ENCODE measurements at regions not wholly inside any gene's neighbourhood (a gene's known extent, or its start where the extent isn't known, plus 50 kb on each side); places are given as distances from the start of the nearest gene placed in this dataset.
"Not testable (repeated sequence)": the region's sequence is repeated elsewhere in the genome, so short reads cannot be mapped to it uniquely, and the experiment has no call there.

DNA sequence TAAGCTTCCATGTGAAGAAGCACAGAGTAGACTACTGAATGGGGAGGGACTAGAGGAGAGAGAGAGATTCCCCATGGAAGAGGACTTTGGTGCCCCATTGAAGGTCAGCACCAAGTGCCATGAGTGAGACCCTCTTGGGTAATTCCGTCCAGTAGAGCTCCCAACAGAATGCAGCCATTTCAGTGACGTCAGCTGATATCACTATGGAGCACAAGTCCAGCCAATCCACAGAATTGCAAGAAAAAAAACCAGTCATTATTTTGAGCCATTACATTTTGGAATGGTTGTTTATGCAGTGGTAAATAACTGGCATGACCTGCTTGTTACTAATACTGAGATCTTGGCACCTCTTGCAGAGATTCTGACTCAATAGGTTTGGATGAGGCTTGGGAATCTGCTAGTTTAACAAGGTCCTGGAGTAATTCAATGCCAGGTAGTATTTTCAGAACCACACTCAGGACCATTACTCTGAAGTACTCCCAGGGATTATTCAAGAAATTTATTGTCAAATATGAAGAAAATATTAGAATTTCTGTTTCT is 52.6 kb upstream of the SP8 start:
- DNase-seq (ENCODE audit: low read depth): no peak

DNA sequence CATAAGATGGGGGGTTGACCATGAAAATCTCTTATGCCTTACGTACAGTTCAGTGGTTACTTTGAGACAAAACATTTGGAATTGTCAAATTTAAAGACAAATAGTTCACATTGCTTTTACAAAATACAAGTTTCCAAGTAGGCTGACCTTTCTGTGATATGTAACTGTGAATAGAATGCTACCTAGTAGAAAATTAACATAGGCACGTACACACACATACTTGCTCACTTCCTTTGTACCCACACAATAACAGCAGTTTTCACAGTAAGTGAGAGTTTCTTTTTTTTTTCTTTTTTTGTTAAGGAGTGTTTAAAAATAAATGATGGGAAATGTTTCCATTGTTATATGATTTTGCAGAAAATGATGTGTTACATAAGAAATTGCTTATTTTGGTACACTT is 53.3 kb upstream of the SP8 start:
- no peak for DNase-seq (ENCODE audit: low read depth)

DNA sequence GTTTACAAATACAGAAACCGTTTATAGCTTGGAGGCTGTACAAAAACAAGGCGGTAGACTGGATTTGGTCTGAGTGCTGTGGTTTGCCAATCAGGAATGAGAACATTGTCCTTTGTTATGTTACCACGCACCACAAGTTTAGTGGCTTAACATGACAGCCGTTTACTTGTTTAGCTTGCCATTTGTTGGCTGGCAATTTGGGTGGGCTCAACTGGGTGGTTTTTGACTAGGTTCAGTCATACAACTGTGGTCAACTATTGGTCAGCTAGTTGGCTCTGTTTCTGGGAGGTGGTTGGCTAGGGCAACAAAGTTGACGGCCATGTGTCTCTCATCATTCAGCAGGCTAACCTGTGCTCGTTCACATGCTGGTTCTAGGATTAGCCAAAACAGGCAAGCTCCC is 60.1 kb upstream of the SP8 start:
- DNase-seq (ENCODE audit: low read depth): no peak

DNA sequence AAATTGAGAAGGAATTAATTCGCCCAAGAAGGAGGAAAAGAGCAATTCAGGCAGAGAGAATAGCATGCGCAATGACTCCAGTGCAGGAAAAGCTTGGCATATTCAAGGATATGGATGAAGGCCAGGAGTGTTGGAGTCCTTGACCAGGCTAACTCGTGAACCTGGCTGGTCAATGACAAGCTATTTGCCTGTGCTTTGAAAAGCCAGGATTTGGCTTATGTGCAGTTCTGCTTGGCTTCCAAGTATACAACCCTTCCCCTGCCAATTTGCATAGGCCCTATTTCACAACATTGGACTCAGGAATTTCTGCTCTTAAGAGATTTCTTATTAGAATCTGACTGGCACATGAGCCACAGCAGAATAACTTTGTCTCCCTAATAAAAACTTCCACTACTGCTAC is 72.3 kb upstream of the SP8 start:
- no peak for DNase-seq (ENCODE audit: low read depth)

GRCh38 chr7:20861468-20861867 is 74.8 kb upstream of the SP8 start:
- no peak for DNase-seq (ENCODE audit: low read depth)

GRCh38 chr7:20862554-20862953 is 75.9 kb upstream of the SP8 start:
- no peak for DNase-seq (ENCODE audit: low read depth)

DNA sequence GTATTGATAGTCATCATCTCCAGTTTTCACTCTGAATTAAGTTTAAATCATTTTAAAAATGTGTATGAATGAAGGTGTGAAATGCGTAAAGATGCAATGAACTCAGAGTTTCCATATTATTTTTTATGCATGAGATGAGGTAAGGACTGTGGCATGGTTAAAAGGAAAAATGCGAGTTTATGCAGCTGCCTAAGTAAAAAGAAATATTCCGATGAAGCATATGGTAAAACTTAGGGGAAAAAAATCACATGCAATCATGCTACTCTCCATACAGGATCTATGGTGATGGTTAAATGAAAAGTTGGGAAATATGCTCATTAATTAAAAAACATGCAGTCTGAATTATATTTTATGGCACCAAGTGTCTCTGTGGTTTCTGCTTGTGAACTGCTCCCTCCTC is 77.5 kb upstream of the SP8 start:
- DNase-seq (ENCODE audit: low read depth): no peak

- no peak for DNase-seq (ENCODE audit: low read depth)
These were observed 79.0 kb upstream of the SP8 start for GRCh38 chr7:20865684-20866083.

- no peak for DNase-seq (ENCODE audit: low read depth)
These were observed 84.3 kb upstream of the SP8 start for GRCh38 chr7:20870977-20871376.

- no peak for DNase-seq (ENCODE audit: low read depth)
These were observed 106.1 kb upstream of the SP8 start for GRCh38 chr7:20892776-20893175.

DNA sequence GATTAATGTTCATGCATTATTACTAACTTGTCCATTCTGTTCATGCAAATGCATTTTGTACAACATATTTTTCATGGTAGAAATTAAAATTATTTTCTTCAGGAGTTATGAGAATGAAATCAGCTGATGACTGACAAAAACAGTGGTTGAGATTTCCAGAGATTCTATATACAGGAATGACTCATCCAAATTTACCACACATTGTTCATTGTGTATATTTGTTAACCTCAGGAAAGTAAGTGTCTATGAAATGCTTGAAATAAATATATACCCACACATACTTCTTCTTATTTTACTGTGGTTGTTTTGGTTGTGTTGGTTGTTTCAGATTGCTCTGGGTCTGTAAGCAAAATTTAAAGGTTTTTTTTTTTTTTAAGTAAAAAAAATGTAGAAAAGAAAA is 108.1 kb upstream of the SP8 start:
- no peak for DNase-seq (ENCODE audit: low read depth)

- no peak for DNase-seq (ENCODE audit: low read depth)
These were observed 108.9 kb upstream of the SP8 start for GRCh38 chr7:20895563-20895962.

- DNase-seq (ENCODE audit: low read depth): no peak
These were observed 110.3 kb upstream of the SP8 start for GRCh38 chr7:20896996-20897395.

DNA sequence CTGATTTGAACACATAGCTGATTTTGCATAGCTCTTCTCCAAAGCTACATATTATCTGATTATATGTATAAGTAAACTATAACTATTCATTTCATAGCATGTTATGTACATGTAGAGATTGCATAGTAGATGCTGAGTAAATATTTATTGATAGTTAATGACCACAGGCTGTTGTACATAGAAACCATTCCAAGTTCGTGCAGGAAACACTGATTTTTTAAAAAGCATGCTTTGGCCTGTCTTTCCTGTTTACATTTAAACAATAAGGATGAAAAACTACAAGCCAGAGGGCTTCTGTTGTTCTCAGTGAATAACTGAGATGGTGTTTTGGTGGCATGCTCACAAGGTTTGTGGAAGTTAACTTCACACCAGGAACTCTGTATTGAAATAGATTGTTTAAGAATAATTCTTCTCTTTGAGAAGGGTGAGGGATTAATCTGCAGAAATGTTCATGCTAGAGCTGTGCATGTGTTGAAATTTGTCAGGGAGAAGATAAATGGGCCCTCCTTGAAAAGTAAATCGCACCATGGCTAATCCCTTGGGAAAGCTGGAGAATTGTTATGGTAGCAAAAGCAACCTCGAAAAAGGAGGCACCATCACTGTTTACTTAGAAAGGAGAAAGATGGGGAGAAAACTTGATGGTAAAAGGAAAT is 120.2 kb upstream of the SP8 start:
- DNase-seq (ENCODE audit: low read depth): no peak

DNA sequence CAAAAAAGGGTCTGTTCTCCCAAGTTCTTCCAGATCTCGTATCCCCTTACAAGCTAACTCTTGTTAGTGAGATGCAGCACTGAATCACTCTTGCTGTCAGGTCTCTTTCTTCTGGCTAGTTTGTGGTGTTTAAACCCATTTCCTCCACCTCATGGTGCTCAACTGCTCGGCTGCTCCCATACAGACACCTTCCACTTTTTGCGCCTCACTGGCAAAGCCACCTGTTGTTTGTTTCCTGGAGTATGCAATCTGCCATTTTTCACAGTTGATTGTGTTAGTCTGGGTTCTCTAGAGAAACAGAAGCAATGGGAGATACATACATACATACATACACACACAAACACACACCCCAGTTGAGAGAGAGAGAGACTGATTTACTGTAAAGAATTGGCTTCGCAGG is 124.4 kb upstream of the SP8 start:
- no peak for DNase-seq (ENCODE audit: low read depth)

GRCh38 chr7:20913853-20914252 is 127.2 kb upstream of the SP8 start:
- DNase-seq (ENCODE audit: low read depth): no peak

- DNase-seq (ENCODE audit: low read depth): no peak
These were observed 129.6 kb upstream of the SP8 start for GRCh38 chr7:20916311-20916710.

- no peak for DNase-seq (ENCODE audit: low read depth)
These were observed 130.9 kb upstream of the SP8 start for GRCh38 chr7:20917603-20918002.

GRCh38 chr7:20918156-20918555 is 131.5 kb upstream of the SP8 start:
- DNase-seq (ENCODE audit: low read depth): no peak

- DNase-seq (ENCODE audit: low read depth): not testable (repeated sequence)
These were observed 140.5 kb upstream of the SP8 start for GRCh38 chr7:20927178-20927577.

DNA sequence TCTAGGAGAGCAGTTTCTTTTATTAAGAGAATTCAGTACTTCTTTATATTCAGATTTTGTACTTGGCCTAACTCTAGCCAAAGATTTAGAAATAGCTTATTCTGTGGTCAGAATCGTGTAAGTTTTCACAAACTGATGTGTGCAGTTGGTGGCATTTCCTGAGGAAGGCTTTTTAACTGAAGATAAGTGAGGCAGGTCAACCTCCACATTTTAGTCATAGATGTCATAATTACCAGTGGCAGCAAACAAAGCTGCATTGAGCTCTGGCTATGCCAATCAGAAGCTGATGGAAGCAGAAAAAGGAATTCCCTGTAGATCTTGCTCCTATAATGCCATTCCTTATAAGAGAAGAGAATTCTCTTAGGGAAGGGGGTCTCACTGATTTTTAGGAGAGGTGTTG is 141.3 kb upstream of the SP8 start:
- DNase-seq (ENCODE audit: low read depth): no peak

DNA sequence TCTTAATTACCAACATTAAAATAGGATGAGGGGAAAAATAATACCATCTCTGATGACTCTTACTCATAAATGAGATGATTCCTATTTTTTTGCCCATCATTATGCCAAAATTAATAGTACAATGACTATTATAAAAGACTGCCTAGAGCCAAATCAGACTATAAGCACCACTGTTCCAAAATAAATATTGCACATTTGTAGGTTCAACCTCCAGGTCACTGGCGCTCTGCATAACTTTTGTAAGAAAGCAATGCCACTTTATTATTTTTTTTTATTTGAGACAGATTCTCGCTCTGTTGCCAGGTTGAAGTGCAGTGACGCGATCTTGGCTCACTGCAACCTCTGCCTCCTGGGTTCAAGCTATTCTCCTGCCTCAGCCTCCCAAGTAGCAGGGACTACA is 142.5 kb upstream of the SP8 start:
- no peak for DNase-seq (ENCODE audit: low read depth)

- DNase-seq (ENCODE audit: low read depth): no peak
These were observed 145.1 kb upstream of the SP8 start for GRCh38 chr7:20931739-20932138.

DNA sequence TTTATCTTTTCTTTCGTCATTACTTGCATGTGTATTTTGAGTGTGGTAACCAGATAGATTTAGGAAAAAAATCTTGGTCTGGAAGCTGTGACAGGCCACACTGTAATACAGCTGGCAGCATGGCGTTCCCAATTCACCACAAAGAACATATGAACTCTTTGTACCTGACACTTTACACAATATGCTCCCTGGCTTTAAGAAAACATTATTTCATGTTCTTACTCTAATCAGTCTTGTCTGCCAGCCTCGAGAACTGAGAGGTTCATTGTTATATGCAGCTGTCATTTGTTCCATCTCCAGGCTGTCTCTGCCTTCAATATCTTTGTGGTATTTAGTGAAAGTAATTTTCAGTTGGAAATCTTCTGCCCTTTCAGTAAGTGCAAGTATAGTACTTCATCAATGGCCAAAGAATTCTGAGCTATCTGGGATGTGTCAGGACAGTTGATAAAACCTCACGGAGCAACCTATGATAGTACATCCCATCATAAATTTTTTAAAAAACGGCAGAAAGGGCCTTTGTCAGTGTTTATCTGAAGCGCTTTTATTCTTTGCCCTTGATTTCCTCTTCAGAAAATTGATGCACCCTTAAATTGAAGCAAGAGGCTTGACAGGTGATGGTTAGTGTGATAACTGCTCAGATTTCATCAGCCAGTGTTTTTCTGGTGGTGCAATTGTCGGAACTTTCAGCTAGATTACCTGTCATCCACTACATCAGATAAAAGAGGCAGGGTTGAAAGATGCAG is 146.3 kb upstream of the SP8 start:
- no peak for DNase-seq (ENCODE audit: low read depth)
